Keratinocyte (primary cell): ENCODE measurements at regions not wholly inside any gene's neighbourhood (a gene's known extent, or its start where the extent isn't known, plus 50 kb on each side); places are given as distances from the start of the nearest gene placed in this dataset.

ENCODE experiments used
- DNase-seq: peaks from one replicate; pipeline ENCODE4 v3.0.0-alpha.2; 2011; ENCODE audit warnings: low read depth, missing footprints, low spot score
- FAIRE-seq: peaks from 2 replicates; lab custom pipeline; 2011; peaks lifted over from hg19 to GRCh38; lab: Jason Lieb, UNC
- H2AFZ ChIP-seq: 2 replicates; pipeline ENCODE4 v1.6.0; 2012; ENCODE audit warnings: low read length, control low read depth, inconsistent platforms; ENCODE audit not compliant: control insufficient read depth
- H3K27ac ChIP-seq: 2 replicates; pipeline ENCODE4 v1.5.1; 2011; ENCODE audit warnings: low read length; ENCODE audit not compliant: control insufficient read depth, insufficient read depth
- H3K27me3 ChIP-seq: 3 replicates; pipeline ENCODE4 v1.6.0; 2011; ENCODE audit warnings: low read length; ENCODE audit not compliant: control insufficient read depth, insufficient read depth; ENCODE audit errors: extremely low read depth
- H3K36me3 ChIP-seq, 2 experiments: 2 replicates in 1 of 2; 3 replicates in 1 of 2; pipeline ENCODE4 v1.5.1; 2011; ENCODE audit warnings: low read length in 2 of 2, mild to moderate bottlenecking in 1 of 2; ENCODE audit not compliant: control insufficient read depth in 2 of 2, insufficient read depth in 2 of 2; ENCODE audit errors: extremely low read depth in 1 of 2
- H3K4me1 ChIP-seq: 3 replicates; pipeline ENCODE4 v1.5.1; 2011; ENCODE audit warnings: low read length; ENCODE audit not compliant: control insufficient read depth, insufficient read depth; ENCODE audit errors: extremely low read depth
- H3K4me2 ChIP-seq: 3 replicates; pipeline ENCODE4 v1.6.0; 2011; ENCODE audit warnings: low read depth, low read length; ENCODE audit not compliant: control insufficient read depth, insufficient read depth; ENCODE audit errors: extremely low read depth
- H3K4me3 ChIP-seq, 3 experiments: fragments of 200-600 bp in 1 of 3; sonication (generic) in 1 of 3; 2 replicates in 2 of 3; 3 replicates in 1 of 3; pipeline ENCODE4 v1.5.1; 2011 to 2016; ENCODE audit warnings: low read length in 3 of 3, mild to moderate bottlenecking in 3 of 3, control low read depth in 2 of 3, inconsistent platforms in 1 of 3, low read depth in 1 of 3, mixed read lengths in 1 of 3, mixed run types in 1 of 3, moderate library complexity in 1 of 3; ENCODE audit not compliant: control insufficient read depth in 2 of 3, insufficient read depth in 2 of 3; ENCODE audit errors: extremely low read depth in 1 of 3
- H3K79me2 ChIP-seq: 2 replicates; pipeline ENCODE4 v1.6.0; 2012; ENCODE audit warnings: low read length; ENCODE audit not compliant: control insufficient read depth, insufficient read depth
- H3K9ac ChIP-seq: 3 replicates; pipeline ENCODE4 v1.6.0; 2011; ENCODE audit warnings: low read length; ENCODE audit not compliant: control insufficient read depth, insufficient read depth; ENCODE audit errors: extremely low read depth
- H3K9me1 ChIP-seq: 3 replicates; pipeline ENCODE4 v1.6.0; 2011; ENCODE audit warnings: low read length; ENCODE audit not compliant: control insufficient read depth, insufficient read depth; ENCODE audit errors: extremely low read depth
- H3K9me3 ChIP-seq: 2 replicates; pipeline ENCODE4 v1.5.1; 2012; ENCODE audit warnings: low read depth, low read length; ENCODE audit not compliant: control insufficient read depth
- H4K20me1 ChIP-seq: 3 replicates; pipeline ENCODE4 v1.6.0; 2011; ENCODE audit warnings: low read length; ENCODE audit not compliant: control insufficient read depth, insufficient read depth; ENCODE audit errors: extremely low read depth
- EZH2 ChIP-seq: IDR thresholded peaks from one replicate; pipeline ENCODE4 v1.6.1; 2012; ENCODE audit warnings: inconsistent platforms, mild to moderate bottlenecking, low read length, moderate library complexity
- dilution Hi-C: fragments of 300-500 bp; cut with MboI; formaldehyde crosslinking; loops from one replicate; pipeline ENCODE4 v1.7.0; 2020; ENCODE audit warnings: low sequenced_read_pairs; ENCODE audit not compliant: extremely low pct_ligation_motif_present
- TF ChIP-seq, protein P1 (sequence below), 3 experiments: IDR thresholded peaks in 1 of 3; conservative IDR thresholded peaks in 1 of 3; optimal IDR thresholded peaks in 1 of 3; 2 replicates in 2 of 3; 3 replicates in 1 of 3; pipeline versions ENCODE3 to v1.5.1; 2011; ENCODE audit warnings: low read length in 3 of 3, mild to moderate bottlenecking in 3 of 3, moderate library complexity in 2 of 3, control low read depth in 1 of 3, inconsistent platforms in 1 of 3; ENCODE audit not compliant: insufficient read depth in 2 of 3; ENCODE audit errors: extremely low read depth in 1 of 3

DNA sequence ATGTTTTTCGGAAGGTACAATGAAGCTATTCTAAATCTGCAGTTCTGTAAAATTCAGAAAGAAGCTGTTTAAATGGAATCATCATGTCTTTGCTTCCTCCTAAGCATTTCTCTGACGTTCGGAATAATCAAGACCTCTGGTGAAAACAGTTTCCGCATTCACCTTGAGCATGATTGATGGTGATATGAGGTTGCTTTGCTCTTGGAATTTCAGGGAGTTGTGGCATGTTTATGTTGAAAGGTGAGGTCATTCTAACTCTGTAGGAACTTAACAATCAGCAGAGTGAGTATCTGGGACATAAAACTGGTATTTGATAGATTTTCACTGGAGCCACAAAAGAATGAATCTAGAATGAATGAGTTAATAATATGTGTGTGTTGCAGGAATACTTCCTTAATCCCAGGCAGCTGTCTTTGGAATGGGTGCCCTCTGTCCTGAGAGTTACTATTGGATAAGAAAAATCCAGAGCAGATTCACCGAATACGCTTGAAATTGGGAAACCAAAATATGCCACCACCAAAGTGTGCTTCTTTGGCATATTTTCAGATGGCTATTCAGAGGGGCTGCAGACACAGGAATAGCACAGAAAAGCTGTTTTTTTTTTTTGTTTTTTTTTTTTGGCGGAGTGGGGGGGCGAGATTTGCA lies 599.1 kb downstream of the CCER1 start:
- Histone ChIP-seq H3K27me3 (no peaks in the 10 kb centered on the region), H2AFZ (no peak overlapping the region), H3K4me2 (peak overlapping the region; percentile 57), H3K36me3 (no peaks in the 10 kb centered on the region), H3K9me3 (no peaks in the 10 kb centered on the region), H3K4me3 (no peak overlapping the region), H3K27ac (no peak overlapping the region), H4K20me1 (no peaks in the 10 kb centered on the region), H3K79me2 (no peaks in the 10 kb centered on the region), H3K4me1 (peaks cover 5% of the 10 kb centered on the region), H3K9ac (no peak overlapping the region), H3K9me1 (no peaks in the 10 kb centered on the region)
- FAIRE-seq (peak; percentile 39), DNase-seq (no peak)
- TF ChIP-seq, protein P1, sequence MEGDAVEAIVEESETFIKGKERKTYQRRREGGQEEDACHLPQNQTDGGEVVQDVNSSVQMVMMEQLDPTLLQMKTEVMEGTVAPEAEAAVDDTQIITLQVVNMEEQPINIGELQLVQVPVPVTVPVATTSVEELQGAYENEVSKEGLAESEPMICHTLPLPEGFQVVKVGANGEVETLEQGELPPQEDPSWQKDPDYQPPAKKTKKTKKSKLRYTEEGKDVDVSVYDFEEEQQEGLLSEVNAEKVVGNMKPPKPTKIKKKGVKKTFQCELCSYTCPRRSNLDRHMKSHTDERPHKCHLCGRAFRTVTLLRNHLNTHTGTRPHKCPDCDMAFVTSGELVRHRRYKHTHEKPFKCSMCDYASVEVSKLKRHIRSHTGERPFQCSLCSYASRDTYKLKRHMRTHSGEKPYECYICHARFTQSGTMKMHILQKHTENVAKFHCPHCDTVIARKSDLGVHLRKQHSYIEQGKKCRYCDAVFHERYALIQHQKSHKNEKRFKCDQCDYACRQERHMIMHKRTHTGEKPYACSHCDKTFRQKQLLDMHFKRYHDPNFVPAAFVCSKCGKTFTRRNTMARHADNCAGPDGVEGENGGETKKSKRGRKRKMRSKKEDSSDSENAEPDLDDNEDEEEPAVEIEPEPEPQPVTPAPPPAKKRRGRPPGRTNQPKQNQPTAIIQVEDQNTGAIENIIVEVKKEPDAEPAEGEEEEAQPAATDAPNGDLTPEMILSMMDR (optimal IDR thresholded peaks at IDR 0.05 in 1 of 3, IDR thresholded peaks at IDR 0.05 in 1 of 3, conservative IDR thresholded peaks at IDR 0.05 in 1 of 3; ENCODE audit: extremely low read depth in 1 of 3, insufficient read depth in 2 of 3, low read length in 3 of 3), result no peak
- no peak for TF ChIP-seq EZH2
- dilution Hi-C loops, result no loop called here

DNA sequence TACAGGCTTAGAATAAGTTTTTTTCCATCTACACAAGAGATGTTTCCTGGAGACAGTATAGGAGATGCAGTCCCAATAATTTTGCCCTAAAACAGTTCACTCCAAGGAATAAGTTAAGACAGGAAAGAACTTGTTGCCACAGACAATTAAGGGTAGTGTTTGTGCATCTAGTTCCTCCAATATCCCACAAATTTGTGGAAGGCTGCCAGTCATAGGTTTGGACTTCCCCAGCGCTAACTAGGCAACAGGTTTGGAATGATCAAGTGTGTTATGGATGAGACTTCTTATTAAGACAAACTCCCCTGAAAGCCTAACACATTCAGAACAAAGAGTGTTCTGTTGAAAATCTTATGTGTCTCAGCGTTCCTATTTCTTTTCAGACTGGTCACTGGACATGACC lies 611.0 kb downstream of the CCER1 start:
- dilution Hi-C loops, result no loop called here
- Histone ChIP-seq H3K9me1 (no peaks in the 10 kb centered on the region), H3K9ac (no peak overlapping the region), H3K9me3 (no peaks in the 10 kb centered on the region), H3K36me3 (no peaks in the 10 kb centered on the region), H3K27ac (no peak overlapping the region), H3K4me3 (no peak overlapping the region), H3K4me1 (peaks cover 11% of the 10 kb centered on the region), H4K20me1 (no peaks in the 10 kb centered on the region), H3K27me3 (no peaks in the 10 kb centered on the region), H3K79me2 (no peaks in the 10 kb centered on the region), H3K4me2 (peak overlapping the region; percentile 29), H2AFZ (no peak overlapping the region)
- no peak for TF ChIP-seq EZH2
- TF ChIP-seq, protein P1 (optimal IDR thresholded peaks at IDR 0.05 in 1 of 3, IDR thresholded peaks at IDR 0.05 in 1 of 3, conservative IDR thresholded peaks at IDR 0.05 in 1 of 3; ENCODE audit: extremely low read depth in 1 of 3, insufficient read depth in 2 of 3, low read length in 3 of 3), result no peak
- FAIRE-seq (peak; percentile 78), DNase-seq (no peak)
